OCI-LY3 (cell line): ENCODE measurements at regions not wholly inside any gene's neighbourhood (a gene's known extent, or its start where the extent isn't known, plus 50 kb on each side); places are given as distances from the start of the nearest gene placed in this dataset.

Source experiments
- EZH2phosphoT487 ChIP-seq: fragments of 200-600 bp; shearing (Covaris generic); IDR thresholded peaks from 2 replicates; pipeline ENCODE4 v1.6.1; 2018; ENCODE audit warnings: antibody characterized with exemption, mixed run types, low read depth
- TF ChIP-seq, protein P1 (sequence below): fragments of 200-600, 300-600 bp; sonication (generic); IDR thresholded peaks from 2 replicates; pipeline ENCODE4 v1.5.1; 2014; ENCODE audit warnings: antibody characterized with exemption, low read length, low read depth

DNA sequence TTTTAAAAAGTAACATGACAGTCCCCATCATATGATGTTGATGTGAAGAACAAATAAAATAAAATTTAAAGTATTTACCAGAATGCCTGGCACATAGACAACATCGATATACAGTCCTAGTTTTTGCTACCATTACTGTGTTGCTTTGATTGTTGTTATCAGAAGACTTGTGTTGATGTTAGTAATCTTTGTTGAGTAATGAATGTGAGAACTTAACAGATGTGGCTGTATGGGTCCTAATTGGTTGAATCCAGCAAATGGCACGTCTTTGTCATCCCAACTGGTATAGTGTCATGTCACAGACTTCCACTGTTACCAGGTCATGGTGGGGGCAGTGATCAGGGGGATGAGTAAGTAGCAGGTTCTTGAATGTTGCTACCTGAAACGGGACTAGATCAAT is 1151.4 kb upstream of the CDH8 start:
- TF ChIP-seq, protein P1, sequence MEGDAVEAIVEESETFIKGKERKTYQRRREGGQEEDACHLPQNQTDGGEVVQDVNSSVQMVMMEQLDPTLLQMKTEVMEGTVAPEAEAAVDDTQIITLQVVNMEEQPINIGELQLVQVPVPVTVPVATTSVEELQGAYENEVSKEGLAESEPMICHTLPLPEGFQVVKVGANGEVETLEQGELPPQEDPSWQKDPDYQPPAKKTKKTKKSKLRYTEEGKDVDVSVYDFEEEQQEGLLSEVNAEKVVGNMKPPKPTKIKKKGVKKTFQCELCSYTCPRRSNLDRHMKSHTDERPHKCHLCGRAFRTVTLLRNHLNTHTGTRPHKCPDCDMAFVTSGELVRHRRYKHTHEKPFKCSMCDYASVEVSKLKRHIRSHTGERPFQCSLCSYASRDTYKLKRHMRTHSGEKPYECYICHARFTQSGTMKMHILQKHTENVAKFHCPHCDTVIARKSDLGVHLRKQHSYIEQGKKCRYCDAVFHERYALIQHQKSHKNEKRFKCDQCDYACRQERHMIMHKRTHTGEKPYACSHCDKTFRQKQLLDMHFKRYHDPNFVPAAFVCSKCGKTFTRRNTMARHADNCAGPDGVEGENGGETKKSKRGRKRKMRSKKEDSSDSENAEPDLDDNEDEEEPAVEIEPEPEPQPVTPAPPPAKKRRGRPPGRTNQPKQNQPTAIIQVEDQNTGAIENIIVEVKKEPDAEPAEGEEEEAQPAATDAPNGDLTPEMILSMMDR: no peak
- TF ChIP-seq EZH2phosphoT487: no peak
